SIG-M5 treated with dmso at 0.1 percent for 504 hours (cell line): ENCODE measurements at regions not wholly inside any gene's neighbourhood (a gene's known extent, or its start where the extent isn't known, plus 50 kb on each side); places are given as distances from the start of the nearest gene placed in this dataset.
A peak's percentile ranks its signal among the peaks of the same experiment; 100 is the strongest.
"Not testable (repeated sequence)": the region's sequence is repeated elsewhere in the genome, so short reads cannot be mapped to it uniquely, and the experiment has no call there.

Experiments used
- DNase-seq: peaks from one replicate; lab custom pipeline; 2025; ENCODE audit not compliant: unreplicated experiment; lab: John Stamatoyannopoulos, UW

- no peak for DNase-seq
These were observed 54.4 kb upstream of the IQCM start for GRCh38 chr4:149870008-149870407.

GRCh38 chr4:149881744-149882143 lies 66.1 kb upstream of the IQCM start:
- DNase-seq, result no peak

- DNase-seq, result no peak
These were observed 66.6 kb upstream of the IQCM start for GRCh38 chr4:149882251-149882650.

- no peak for DNase-seq
These were observed 68.4 kb upstream of the IQCM start for GRCh38 chr4:149884046-149884445.

GRCh38 chr4:149884529-149885181 lies 69.0 kb upstream of the IQCM start:
- DNase-seq, result no peak

- no peak for DNase-seq
These were observed 70.3 kb upstream of the IQCM start for GRCh38 chr4:149885896-149886295.

GRCh38 chr4:149886786-149887490 lies 71.3 kb upstream of the IQCM start:
- DNase-seq, result no peak

GRCh38 chr4:149889991-149890390 lies 74.3 kb upstream of the IQCM start:
- DNase-seq, result no peak

- no peak for DNase-seq
These were observed 74.9 kb upstream of the IQCM start for GRCh38 chr4:149890531-149890930.

- DNase-seq, result no peak
These were observed 75.8 kb upstream of the IQCM start for GRCh38 chr4:149891426-149891825.

GRCh38 chr4:149896432-149896831 lies 80.8 kb upstream of the IQCM start:
- DNase-seq, result peak; percentile 8

- DNase-seq, result peak; percentile 51
These were observed 82.1 kb upstream of the IQCM start for GRCh38 chr4:149897783-149898182.

GRCh38 chr4:149901128-149901527 lies 85.5 kb upstream of the IQCM start:
- DNase-seq, result no peak

GRCh38 chr4:149902242-149902641 lies 86.6 kb upstream of the IQCM start:
- no peak for DNase-seq

- DNase-seq, result no peak
These were observed 94.5 kb upstream of the IQCM start for GRCh38 chr4:149910177-149910576.

- DNase-seq, result no peak
These were observed 95.1 kb upstream of the IQCM start for GRCh38 chr4:149910604-149911350.

- no peak for DNase-seq
These were observed 95.7 kb upstream of the IQCM start for GRCh38 chr4:149911354-149911753.

GRCh38 chr4:149912000-149912399 lies 96.4 kb upstream of the IQCM start:
- DNase-seq, result no peak

GRCh38 chr4:149914119-149915115 lies 98.8 kb upstream of the IQCM start:
- DNase-seq, result peak; percentile 35

- DNase-seq, result not testable (repeated sequence)
These were observed 100.1 kb upstream of the IQCM start for GRCh38 chr4:149915735-149916134.

GRCh38 chr4:149923736-149924135 lies 108.1 kb upstream of the IQCM start:
- DNase-seq, result no peak
